Stimulated activated CD4-positive, alpha-beta T cell treated with anti-CD3 and anti-CD28 coated beads, TNF-alpha, amount 100 ng/mL, for 24 hours (primary cell): ENCODE measurements at regions not wholly inside any gene's neighbourhood (a gene's known extent, or its start where the extent isn't known, plus 50 kb on each side); places are given as distances from the start of the nearest gene placed in this dataset.
"Not testable (repeated sequence)": the region's sequence is repeated elsewhere in the genome, so short reads cannot be mapped to it uniquely, and the experiment has no call there.

Experiments used
- DNase-seq, 3 experiments: peaks; one replicate each; pipeline ENCODE4 v3.0.0-alpha.2; 2020; ENCODE audit warnings: low read depth in 3 of 3

DNA sequence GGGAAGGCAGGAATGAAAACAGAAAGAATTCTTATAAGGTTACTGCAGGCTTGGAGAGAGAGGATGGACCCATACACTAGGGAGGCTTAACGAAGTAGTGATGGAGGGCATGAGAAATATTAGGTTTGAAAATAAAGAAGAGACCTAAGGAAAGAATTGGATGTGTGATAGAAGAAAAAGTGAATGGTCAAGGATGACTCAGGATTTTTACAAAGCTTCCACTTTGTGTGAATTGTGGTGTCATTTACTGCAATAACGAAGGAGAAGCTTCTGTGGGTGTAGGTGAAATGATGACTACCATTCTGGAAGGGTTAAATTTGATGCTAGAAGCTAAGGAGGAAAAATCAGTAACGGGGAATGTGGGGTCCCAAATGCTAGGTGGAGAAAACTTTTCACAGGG, 191.2 kb downstream of the UTRN start:
- DNase-seq = no peak

DNA sequence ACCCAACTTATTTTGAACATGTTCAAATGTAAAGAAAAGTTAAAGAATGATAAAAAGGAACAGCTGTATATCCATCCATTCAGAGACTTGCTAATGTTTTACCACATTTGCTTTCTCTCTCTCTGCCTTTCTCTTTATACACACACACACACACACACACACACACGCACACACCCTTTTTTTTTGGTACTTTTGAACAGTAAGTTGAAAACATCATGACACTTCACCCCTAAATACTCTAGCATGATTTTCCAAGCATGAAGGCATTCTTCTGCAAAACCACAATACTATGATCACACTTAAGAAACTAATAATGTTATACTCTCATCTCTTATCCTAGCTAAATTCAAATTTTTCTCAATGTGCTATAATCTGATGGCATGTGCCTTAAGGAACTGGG, 192.3 kb downstream of the UTRN start:
- DNase-seq = no peak

DNA sequence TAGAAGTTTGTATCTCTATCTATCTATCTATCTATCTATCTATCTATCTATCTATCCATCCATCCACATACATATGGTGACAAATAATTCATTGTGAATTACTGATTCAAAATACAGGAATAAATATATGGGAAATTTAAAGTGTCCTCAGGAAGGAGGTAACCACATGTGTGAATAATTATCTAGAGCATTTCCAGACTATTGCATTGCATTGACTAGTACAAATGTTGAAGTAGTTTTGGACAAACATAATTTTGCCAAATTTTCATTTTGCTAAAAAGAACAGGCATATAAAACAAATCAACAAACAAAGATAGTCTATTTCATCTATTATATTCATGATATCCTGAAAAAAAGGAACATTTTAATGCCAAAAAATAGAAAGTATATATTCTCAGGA, 192.7 kb downstream of the UTRN start:
- DNase-seq = no peak

DNA sequence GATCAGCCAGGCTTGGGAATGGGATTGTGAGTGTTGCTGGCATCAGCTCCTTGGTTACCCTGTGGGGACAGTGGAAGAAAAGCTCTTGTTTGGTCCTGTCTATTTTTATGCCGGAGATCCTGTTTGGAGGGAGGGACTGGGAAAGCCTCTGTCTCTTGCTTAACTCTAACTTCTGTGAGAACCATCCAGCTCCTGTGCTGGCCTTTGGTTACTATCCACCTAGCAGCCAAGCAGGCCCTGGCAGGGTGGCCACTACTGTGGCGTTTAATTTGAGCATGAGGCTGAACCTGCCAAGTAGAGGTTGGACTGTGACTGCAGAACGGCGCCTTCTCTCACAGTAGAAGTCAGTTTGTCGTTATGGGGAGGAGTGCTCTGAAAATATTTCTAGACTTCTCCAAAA, 193.3 kb downstream of the UTRN start:
- DNase-seq = no peak

DNA sequence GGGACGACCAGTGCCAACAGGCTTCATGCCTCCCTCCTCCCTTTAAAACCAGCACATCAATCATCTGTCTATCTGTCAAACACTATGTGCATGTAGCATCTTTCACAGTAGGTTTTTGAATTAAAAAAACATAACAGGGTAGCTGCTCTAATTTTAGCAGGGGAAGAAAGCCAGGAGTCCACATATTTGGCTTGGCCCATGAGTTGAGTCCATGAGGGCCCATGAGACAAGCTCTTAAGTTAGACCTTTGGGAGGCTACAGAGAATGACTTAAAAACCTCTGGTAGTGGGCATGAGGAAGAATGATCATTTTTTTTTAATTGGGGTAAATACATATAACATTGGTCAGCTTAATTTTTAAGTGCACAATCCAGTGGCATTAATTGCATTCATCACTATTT, 194.9 kb downstream of the UTRN start:
- no peak for DNase-seq

DNA sequence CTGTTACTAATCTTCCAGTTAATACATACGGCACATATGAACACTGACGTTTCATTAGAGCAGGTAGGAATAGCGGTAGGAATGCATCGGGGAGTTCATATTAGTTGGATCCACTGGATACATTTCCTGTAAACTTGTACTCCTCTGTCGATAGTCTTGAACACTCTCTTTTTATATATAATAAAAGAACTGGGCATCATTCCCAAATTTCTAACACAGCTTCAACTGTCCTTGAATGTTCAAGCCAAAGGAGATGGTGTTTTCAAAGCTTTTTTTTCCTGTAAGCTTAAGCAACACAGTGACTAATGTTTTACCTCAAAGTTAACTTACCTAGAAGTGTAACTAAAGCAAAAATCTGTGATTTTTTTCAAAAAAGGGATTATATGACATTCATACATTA, 195.3 kb downstream of the UTRN start:
- DNase-seq = no peak

DNA sequence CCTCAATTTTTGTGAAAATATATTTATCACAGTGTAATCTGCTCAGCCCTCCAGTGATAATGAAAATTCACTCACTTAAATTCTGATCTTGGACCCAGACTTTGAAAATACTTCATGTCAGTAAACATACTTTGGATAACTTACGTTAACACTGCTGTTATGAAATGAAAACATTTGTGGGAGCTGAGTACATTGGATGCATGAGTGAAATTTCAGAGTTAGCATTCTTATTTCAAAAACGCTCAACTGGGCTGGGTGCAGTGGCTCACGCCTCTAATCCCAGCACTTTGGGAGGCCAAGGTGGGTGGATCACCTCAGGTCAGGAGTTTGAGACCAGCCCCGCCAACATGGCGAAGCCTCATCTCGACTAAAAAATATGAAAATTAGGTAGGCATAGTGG, 196.4 kb downstream of the UTRN start:
- no peak for DNase-seq

DNA sequence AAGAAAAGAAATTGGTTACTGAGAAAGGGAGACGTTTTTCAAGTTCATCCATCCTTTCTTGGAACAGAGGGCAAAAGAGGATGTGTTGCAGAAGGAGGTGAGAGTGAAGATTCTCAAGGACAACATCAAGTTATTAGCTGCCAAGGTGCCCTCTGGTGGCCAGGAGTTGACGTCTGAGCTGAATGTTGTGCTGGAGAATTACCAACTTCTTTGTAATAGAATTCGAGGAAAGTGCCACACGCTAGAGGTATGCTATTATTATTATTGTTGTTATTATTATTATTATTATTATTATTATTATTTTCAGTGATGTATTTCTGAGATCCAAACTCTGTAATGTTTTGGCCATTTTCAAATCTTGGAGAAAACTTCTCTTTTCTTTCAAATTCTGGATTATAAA, 197.0 kb downstream of the UTRN start:
- DNase-seq = peak; percentile 53 to 72 (median 59)

DNA sequence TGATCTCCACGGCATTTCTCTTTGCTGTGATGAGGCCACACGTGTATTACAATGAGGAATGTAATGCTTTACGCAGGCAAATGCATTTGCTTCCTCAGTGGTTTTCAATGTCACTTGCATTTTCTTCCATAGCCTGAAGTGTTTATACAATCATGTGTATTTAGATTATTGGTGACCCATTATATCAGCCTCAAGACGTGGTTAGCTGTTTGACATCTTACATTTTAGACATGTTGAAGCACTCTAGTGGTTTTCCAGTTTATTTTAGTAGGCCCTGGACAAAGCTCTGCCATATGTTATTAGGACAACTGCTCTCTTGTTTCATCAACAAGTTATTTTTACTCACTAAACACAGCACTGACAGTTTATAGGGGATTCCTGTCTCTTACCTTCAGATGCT, 200.4 kb downstream of the UTRN start:
- DNase-seq = no peak

DNA sequence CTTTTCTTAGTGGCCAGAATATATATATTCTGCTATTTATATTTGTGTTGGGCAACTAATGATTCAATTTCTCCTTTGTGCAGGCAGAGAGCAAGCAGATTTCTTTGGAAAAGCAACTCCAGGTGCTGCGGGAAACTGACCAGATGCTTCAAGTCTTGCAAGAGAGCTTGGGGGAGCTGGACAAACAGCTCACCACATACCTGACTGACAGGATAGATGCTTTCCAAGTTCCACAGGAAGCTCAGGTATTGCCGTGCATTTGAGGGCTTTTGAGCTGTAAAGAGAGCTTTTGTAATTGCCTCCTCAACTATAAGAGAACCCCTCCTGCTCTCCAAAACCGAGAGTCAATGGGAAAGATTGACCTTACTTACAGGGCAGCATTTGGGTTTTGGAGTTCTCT, 203.5 kb downstream of the UTRN start:
- DNase-seq = no peak

DNA sequence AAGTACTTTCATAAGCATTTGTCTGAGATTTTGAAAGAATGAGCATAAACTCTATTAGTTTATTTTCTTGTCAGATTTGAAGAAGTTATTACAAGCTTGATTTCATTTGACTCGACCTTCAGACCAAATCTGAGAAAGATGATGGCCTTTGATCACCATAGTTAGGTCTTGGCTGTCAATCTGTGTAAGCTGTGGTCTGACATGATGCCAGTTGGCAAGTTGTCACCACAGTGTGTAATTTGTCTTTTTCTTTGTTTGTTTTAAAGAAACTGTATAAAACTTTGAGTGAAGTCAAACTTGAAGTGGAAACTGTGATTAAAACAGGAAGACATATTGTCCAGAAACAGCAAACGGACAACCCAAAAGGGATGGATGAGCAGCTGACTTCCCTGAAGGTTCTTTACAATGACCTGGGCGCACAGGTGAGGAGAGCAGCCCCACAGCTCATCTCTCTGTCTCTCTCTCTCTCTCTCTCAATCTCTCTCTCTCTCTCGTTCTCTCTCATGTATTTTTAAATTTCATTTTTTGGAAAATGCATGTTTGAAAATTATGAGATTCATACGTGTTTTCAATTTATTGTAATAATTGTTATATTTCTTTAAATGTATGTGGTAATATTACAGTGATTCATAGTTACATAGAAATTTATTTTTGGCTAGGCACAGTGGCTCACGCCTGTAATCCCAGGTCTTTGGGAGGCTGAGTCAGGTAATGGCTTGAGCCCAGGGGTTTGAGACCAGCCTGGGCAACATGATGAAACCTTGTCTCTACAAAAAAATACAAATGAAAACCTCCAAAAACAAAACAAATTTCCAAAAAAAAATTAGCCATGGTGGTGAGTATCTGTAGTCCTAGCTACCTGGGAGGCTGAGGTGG, 208.1 kb downstream of the UTRN start:
- no peak for DNase-seq

DNA sequence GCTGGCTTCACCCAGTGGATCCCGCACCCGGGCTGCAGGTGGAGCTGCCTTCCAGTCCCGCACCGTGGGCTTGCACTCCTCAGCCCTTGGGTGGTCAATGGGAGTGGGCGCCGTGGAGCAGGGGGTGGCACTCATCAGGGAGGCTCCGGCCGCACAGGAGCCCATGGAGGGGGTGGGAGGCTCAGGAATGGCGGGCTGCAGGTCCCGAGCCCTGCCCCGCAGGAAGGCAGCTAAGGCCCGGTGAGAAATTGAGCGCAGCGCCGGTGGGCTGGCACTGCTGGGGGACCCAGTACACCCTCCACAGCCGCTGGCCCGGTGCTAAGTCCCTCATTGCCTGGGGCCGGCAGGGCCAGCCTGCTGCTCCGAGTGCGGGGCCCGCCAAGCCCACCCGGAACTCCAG, 209.9 kb downstream of the UTRN start:
- DNase-seq = not testable (repeated sequence)

DNA sequence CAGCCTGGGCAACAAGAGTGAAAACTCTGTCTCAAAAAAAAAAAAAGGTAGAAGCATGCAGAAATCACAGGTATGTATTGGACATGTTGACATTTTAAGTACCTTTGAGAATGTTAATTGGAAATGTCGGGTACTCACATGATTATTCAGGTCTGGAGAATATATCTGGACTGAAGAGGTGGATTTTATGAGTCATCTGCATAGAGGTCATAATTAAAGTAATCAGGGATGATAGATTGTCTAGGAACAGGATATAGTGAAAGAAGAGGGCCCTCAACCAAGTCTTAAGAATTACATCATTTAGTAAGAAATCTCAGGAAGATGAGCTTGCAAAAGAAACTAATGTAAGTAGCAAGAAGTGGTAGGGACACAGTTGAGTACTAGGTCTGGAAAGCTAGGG, 212.5 kb downstream of the UTRN start:
- DNase-seq = no peak

DNA sequence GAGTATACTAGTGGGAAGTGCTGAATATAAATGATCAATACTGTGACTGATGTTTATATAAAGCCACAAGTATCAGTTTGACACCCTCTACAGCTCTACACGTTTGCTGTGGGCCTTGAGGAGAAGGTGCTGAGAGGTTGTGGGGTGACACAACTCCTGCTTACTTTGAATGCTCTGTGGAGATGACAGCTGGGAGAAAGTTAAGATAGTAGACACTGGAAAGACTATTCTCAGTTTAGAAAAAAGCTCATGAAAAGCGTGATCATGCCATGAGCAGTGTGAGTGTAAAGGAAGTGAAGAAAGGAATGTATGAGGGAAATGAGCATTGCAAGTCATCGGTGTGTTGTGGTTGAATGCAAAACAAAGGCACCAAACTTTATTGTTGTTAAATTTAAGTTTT, 215.8 kb downstream of the UTRN start:
- DNase-seq = no peak

DNA sequence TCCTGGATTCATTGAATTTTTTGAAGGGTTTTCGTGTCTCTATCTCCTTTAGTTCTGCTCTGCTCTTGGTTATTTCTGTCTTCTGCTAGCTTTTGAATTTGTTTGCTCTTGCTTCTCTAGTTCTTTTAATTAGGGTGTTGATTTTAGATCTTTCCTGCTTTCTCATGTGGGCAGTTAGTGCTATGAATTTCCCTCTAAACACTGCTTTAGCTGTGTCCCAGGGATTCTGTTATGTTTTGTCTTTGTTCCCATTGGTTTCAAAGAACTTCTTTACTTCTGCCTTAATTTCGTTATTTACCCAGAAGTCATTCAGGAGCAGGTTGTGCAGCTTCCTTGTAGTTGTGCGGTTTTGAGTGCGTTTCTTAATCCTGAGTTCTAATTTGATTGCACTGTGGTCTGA, 220.1 kb downstream of the UTRN start:
- not testable (repeated sequence) for DNase-seq

DNA sequence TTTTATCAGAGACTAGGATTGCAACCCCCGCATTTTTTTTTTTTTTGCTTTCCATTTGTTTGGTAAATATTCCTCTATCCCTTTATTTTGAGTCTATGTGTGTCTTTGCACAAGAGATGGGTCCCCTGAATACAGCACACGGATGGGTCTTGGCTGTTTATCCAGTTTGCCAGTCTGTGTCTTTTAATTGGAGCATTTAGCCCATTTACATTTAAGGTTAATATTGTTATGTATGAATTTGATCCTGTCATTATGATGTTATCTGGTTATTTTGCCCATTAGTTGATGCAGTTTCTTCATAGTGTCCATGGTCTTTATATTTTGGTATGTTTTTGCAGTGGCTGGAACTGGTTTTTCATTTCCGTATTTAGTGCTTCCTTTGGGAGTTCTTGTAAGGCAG, 220.9 kb downstream of the UTRN start:
- not testable (repeated sequence) for DNase-seq

DNA sequence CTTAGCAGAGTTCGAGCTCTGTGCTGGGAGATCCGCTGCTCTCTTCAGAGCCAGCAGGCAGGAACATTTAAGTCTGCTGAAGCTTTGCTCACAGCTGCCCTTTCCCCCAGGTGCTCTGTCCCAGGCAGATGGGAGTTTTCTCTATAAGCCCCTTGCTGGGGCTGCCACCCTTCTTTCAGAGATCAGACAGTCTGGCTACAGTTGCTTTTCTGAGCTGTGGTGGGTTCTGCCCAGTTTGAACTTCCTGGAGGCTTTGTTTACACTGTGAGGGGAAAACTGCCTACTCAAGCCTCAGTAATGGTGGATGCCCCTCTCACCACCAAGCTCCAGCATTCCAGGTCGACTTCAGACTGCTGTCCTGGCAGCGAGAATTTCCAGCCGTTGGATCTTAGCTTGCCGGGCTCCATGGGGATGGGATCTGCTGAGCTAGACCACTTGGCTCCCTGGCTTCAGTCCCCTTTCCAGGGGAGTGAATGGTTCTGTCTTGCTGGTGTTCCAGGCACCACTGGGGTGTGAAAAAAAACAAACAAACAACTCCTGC, 222.7 kb downstream of the UTRN start:
- DNase-seq = not testable (repeated sequence)

DNA sequence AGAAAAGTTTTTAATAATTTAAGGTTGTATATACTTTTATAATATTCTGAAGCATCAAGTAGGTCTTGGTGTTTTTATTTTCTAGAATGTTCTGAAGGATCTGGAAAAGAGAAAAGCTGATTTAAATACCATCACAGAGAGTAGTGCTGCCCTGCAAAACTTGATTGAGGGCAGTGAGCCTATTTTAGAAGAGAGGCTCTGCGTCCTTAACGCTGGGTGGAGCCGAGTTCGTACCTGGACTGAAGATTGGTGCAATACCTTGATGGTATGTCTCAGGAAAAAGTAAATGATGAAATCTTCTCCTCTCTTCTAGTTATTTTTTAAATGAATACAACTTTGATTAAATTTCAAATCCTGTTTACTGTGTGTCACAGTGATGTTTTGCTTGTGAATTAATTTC, 225.7 kb downstream of the UTRN start:
- DNase-seq = no peak

DNA sequence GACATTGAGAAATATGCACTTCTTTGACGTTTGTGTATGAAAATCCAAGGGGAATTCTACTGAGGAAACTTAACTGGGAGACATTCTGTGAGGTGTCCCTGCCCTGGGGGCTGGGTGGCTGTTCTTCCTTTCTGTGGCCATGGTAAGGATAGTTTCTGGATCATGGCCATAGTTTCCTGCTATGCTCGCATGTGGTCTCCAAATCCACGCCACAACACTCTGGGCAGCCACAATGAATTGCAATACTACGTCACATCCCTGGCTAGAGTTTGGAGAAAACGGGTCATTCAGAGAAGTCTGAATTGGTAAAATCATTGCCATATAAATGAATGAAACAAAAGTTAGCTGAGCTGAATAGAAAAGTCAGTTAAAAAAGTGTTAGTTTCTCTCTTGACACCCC, 230.6 kb downstream of the UTRN start:
- DNase-seq = no peak

DNA sequence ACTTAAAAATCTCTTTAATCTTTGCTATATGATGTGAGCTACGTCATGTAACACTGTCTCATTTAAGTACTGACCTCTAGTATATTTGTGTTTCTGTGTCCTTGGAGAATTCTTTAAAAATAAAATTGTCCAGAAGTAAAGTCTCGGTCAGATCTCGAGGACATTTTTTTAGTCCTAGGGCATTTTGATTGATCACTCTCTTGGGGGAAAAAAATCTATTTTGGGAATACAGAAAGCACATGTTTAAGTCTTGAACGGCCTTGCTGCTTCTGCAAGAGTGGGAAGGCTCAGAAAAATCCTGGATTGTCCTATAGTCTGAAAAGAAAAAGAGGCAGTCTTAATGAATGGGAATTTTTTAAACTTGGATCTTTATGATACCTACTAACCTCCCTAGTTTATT, 234.3 kb downstream of the UTRN start:
- DNase-seq = no peak

DNA sequence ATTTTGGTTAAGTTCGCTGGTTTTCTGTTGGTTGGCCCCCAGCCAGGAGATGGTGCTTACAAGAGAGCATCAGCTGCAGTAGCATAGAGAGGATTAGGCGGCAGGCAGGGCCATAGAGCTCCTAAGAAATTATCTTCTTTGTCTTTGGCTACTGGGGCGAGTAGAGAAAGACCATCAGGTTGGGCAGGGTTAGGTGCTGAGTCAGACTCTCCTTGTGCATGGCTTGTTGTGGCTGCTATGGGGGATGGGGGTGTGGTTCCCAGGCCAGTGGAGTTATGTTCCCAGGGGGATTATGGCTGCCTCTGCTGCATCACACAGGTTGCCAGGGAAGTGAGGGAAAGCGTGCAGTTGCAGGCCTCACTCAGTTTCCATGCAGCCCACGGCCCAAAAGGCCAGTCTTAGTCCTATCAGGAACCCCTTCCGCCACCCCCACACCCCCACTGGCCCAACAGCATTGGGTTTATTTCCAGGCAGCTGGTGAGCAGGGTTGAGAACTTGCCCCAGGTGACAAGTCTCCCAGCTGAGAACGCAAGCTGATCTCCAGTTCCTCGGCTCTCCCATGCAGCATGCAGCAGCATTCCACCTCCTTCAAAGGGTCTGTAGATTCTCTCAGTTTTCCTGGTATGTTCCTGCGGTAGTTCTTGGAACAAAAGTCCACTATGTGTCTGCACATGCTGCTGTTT, 243.7 kb downstream of the UTRN start:
- DNase-seq = no peak

DNA sequence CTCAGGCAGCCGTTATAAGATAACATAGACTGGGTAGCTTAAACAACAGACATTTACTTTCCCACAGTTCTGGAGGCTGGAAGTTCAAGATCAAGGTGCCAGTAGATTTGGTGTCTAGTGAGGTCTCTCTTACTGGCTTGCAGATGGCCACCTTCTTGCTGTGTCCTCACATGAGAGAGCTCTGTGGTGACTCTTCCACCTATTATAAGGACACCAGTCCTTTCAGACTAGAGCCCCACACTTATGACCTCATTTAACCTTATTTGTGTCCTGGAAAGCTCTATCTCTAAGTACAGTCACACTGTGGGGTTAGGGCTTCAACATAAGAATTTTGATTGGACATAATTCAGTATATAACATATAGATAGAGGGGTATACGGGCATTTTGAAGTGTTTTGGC, 245.0 kb downstream of the UTRN start:
- DNase-seq = no peak

DNA sequence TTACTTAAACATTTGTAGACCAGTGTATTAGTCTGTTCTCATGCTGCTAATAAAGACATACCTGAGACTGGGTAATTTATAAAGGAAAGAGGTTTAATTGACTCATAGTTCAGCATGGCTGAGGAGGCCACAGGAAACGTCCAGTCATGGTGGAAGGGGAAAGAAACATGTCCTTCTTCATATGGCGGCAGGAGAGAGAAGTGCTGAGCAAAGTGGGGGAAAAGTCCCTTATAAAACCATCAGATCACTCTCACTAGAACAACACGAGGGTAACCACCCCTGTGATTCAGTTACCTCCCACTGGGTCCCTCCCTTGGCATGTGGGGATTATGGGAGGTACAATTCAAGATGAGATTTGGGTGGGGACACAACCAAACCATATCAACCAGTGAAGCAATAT, 247.1 kb downstream of the UTRN start:
- DNase-seq = not testable (repeated sequence)
